ENCODE measurements at regions not wholly inside any gene's neighbourhood (a gene's known extent, or its start where the extent isn't known, plus 50 kb on each side); places are given as distances from the start of the nearest gene placed in this dataset.

DNA sequence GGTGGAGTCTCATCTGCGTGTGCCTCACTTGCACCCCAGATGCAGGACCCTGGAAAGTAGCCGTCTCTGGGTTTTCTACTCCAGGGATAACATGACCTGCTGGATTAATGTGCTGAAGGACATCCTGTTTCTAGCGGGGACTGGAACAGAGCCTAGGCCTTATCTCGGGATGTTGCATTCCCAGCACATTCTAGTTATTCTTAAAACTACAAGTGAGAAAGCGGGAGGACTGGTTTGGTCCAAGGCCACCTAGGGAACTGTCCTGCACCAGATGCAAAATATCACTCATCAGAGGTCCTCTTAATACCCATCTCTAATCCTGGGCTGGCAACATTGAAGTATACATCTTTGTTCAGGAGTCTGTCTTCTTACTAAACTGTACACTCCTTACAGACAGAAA is 179.9 kb downstream of the ZC3H11B start:
- no peak for TF ChIP-seq POLR2A (IDR thresholded peaks at IDR 0.05; ENCODE audit: low read depth, low read length)
- no peak for TF ChIP-seq POLR2AphosphoS5 (IDR thresholded peaks at IDR 0.05; ENCODE audit: low read depth, low read length)
- TF ChIP-seq POU2F2 (IDR thresholded peaks at IDR 0.05; ENCODE audit: low read depth, low read length): no peak
- TF ChIP-seq SPI1 (IDR thresholded peaks at IDR 0.05; ENCODE audit: low read depth, low read length): no peak
- no peak for TF ChIP-seq TAF1 (IDR thresholded peaks at IDR 0.05; ENCODE audit: low read depth, low read length)
- TF ChIP-seq PAX5 (IDR thresholded peaks at IDR 0.05; ENCODE audit: insufficient read depth, low read length, severe bottlenecking): no peak
